Stimulated activated CD8-positive, alpha-beta memory T cell treated with anti-CD3 and anti-CD28 coated beads, Interleukin-15, amount 100 ng/mL, for 1 hour (primary cell): ENCODE measurements at regions not wholly inside any gene's neighbourhood (a gene's known extent, or its start where the extent isn't known, plus 50 kb on each side); places are given as distances from the start of the nearest gene placed in this dataset.

Source experiments
- DNase-seq: peaks from one replicate; pipeline ENCODE4 v3.0.0-alpha.2; 2020; ENCODE audit warnings: low read depth

DNA sequence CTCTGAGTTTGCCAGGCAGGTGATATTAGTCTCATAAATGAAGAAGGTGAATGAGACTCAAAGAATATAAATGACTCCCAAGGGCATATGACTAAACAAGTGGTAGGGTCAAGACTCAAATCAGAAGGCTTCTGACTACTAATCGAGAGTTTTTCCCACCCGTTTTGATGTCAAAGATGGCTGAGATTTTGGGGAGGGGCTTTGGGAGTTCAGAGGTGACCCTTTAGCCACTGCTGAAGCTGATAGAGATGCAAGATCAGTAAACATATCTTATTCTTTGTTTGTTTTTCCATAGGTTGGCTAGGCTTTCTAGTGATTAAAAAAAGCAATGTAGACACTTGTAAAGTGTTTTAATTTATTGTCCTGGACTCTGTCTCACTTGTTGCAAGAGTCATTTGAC lies 239.6 kb upstream of the PLEKHG7 start:
- DNase-seq, result no peak

- no peak for DNase-seq
These were observed 240.3 kb upstream of the PLEKHG7 start for GRCh38 chr12:92462527-92462926.

GRCh38 chr12:92462049-92462448 lies 240.7 kb upstream of the PLEKHG7 start:
- no peak for DNase-seq

DNA sequence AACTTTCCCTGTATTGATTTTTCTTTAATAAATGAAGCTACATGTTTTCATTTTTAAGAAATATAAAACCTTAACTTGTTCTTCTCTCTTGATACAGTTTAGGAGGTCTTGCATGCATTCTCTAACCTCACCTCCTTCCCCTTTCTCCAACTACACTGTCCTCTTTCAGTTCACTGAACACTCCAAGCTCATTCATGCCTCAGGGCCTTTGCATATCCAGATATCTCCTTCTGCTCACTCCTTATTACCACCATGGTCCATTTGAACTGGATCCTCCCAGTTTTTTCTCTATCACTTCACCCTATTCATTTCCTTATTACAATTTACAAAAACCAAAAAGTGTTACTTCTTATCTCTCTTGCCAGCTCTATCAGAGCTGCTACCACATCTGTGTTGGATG lies 242.9 kb upstream of the PLEKHG7 start:
- DNase-seq, result no peak

DNA sequence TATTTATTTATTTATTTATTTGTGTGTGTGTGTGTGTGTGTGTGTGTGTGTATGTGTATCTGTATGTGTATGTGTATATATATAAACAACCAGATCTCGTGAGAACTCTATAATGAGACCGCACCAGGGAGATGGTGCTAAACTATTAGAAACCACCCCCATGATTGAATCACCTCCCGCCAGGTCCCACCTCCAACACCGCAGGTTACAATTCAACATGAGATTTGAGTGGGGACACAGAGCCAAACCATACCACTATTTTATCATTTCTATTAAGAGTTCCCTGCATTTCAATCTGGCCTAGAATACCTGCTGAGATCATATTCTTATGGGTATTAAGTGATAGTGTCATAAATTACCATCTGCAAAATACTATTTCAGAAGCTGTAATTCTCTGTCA lies 243.8 kb upstream of the PLEKHG7 start:
- DNase-seq, result no peak

DNA sequence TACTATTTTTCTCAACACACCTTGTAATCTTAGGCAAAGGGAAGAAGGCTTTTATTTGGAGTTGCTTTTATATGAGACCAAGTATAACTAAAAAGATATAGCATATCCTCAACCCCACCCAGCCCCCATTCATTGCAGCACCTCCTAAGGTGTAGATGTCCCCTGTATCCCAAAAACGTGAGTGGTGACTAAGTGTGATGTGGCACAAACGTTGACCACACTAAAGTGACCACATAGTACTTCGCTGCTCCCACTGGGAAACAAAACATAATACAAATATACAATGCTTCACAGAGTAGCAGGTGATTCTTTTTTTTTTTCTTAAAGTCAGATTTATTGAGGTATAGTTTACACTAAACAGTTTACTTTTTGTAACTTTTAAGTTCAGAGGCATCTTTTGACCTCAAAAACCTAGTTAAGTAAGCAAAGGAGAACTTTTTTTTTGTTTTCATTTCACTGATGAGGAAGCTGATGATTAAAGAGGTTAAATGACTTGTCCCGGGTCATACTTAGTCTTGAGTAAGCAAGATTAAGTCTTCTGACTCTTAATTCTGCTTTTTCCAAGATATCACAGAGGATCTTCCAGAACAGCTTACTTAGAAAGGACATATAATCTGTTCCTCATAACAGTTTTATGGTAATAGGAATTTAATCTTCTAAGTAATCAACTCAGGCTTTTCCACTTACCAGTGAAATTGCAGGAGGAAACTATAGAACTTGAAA lies 245.2 kb upstream of the PLEKHG7 start:
- no peak for DNase-seq

DNA sequence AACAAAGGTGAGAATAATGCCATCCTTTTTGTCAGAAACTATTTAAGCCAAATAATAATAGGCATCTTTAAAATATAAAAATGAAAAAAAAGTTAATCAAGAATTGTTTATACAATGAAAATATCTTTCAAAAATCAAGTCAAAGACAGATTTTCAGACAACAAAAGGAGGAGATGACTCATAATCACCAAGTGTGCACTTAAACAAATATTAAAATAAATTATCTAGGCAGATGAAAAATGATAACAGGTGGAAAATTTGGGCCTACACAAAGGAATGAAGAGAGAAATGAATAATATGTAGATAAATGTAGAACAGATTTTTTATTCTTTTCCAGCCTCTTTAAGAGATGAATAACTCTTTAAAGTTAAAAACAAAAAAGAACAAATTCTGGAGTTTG lies 250.0 kb upstream of the PLEKHG7 start:
- no peak for DNase-seq

DNA sequence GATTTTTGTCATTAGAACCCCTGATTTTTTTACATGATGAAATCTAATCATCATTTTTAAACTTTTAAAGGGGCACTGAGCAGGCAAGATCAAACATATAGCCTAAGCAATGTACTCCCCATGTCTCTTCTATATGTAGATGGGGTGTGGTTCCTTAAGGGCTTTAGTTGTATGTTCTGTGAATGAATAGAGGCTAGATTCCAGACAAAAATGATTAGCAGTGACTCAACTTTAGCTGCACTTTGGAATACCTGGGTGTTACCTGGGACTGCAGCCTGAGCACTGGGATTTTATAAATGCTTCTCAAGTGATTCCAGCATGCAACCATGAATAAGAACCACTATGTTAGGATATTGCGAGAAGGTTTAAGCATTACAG lies 256.7 kb upstream of the PLEKHG7 start:
- no peak for DNase-seq

DNA sequence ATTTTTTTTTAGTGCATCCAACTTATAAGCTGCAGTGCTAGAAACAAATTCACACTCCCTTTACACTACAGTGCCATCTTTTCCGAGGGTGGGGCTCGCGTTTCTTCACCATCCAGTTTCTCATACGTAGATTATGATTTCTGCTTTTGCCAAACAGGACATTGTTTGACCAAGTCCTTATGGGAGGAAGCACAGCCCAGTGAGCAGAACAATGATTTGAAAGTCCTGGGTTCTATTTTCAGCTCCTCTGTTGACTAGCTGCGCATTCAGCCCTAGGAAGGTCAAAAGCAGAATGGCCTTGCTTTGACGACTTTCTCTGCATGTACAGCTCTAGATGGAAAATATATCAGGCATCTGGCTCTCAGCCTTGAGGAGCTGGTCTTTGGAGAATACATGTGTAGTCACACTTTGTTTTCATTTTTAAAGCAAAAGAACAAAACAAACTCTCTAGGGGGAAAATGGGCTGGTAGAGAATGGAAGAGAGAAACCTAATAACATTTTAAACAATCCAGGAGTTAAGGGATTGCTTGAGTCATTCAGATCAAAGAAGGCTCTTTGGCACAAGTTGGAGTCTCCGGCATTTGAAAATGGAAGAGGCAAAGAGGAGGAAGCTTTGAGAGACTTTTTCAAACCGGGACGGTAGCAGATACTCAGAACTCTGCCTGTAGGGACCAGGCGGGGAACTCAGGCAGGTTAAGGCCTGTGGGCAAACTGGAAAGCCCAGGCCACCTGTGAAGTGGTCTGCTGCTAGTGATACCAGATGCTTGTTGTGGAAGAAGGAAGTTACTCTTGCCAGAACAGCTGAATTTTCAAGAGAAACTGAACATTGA lies 257.3 kb upstream of the PLEKHG7 start:
- no peak for DNase-seq

DNA sequence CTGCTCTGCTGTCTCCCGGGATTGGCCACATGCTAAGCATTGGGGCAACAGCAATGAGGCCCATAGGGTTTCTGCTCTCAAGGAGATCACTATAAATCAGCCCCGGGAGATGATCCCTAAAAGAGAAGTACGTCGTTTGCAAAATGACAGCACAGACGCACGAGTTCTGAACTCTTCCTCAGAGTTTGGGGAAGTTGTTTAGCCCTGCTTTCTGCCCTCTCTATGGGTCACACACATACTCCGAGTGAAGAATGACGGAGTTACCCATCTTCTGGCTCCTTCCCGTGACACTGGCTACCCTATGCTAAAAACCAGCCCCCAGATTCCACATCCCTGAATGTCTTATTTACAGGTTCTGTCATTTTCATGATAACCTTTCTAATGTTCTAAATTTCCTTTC lies 258.0 kb upstream of the PLEKHG7 start:
- DNase-seq, result no peak

- DNase-seq, result no peak
These were observed 260.0 kb upstream of the PLEKHG7 start for GRCh38 chr12:92442782-92443181.

- no peak for DNase-seq
These were observed 262.7 kb upstream of the PLEKHG7 start for GRCh38 chr12:92440072-92440471.

DNA sequence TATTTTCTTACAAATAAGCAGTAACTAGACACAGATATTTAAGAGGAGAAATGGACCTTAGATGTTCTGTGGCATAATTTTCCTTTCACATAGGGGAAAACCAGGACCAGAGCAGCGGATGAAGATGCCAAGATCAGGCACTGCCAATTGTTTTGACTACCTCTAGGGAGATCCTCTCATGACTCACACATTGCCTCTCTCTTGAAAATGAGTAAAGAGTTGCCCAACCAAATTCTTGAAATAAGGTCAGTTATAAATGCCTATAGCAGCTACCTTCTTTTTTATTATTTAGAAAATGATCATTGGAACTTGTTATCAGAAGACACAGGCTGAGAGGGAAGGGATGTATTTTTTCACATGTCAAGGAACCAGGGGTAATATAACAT lies 263.4 kb upstream of the PLEKHG7 start:
- DNase-seq, result no peak

DNA sequence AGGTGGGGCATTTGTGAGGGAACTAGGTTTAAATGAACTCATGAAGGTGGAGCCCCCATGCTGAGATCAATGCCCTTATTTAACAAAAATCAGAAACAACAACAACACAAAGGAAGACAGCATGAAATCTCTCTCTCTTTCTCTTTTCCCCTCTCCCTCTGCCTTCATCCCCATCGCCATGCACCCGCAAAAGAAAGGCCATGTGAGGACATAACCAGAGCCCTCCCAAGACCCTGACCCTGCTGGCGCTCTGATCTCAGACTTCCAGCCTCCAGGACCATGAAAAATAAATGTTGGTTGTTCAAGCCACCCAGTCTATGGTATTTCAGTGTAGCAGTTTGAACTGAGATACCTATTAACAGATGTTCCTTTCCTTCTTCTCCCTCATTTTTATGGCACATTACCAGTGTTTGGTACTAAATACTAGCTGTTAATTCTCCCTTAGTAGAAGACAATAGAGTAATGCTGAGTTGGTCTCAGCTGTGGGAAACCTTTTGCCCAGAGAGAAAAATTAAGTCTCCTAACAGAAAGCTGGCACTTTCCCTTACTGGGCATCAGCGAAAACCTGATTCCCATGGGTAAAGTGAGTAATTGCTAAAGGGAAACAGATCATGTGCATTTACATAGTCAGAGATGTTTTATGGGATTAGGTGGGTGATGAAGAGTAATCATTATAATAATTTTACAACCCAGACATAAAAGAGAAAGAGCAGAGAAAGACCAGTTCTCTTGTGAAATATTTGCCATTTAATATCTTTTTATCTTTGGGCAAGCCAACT lies 264.0 kb upstream of the PLEKHG7 start:
- DNase-seq, result no peak

DNA sequence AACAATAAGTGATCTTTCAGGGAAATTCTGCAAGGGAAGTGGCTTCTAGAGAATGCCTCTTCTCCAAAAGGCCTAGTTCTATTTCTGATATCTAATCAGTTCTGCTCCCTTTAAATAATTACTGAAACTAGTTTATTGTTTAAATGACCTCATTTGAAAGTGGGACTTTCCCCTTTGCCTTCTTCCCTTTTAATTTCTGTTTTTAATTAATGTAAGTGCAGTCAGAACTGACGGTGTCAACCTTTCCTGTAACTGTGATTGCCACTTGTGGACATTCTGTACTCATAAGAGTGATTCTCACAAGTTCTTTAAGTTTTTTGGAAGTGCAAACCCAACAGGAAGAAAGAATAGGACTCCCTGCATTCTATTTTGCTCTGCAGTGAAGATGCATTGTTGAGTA lies 265.3 kb upstream of the PLEKHG7 start:
- no peak for DNase-seq

DNA sequence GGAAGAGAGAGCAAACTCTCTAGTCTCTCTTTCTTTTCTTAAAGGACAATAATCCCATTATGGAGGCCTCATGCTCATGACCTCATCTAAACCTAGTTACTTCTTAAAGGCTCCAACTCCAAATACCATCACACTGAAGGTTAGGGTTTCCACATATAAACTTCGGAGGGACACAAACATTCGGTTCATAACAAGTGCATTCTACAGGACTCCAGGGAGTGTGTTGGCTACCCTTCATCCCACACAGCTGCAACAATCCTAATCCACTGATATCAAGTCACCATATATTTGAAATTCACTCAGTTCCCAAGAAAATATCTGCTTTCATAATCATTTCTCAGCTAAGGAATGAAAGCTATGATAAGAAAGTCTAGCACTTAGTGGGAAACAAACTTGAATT lies 265.9 kb upstream of the PLEKHG7 start:
- DNase-seq, result no peak

GRCh38 chr12:92434607-92435025 lies 268.2 kb upstream of the PLEKHG7 start:
- DNase-seq, result no peak

- DNase-seq, result no peak
These were observed 269.9 kb upstream of the PLEKHG7 start for GRCh38 chr12:92432724-92433441.

DNA sequence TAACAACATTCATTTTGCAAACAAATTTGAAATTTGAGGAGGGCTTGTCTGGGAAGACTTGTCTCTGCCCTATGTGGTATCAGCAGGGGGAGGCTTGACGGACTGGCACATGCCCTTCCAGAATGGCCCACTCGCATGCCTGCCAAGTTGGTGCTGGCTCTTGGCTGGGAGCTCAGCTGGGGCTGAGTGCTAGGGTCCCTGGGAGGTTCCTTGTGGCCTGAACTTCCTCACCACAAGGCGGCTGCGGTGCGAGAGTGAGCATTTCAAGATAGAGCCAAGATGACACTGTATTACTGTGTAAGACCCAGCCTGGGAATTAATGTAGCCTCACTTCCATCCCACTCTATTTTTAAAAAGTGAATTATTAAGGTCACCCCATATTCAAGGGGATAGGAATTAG lies 271.6 kb upstream of the PLEKHG7 start:
- DNase-seq, result no peak

- no peak for DNase-seq
These were observed 276.5 kb upstream of the PLEKHG7 start for GRCh38 chr12:92426332-92426731.

DNA sequence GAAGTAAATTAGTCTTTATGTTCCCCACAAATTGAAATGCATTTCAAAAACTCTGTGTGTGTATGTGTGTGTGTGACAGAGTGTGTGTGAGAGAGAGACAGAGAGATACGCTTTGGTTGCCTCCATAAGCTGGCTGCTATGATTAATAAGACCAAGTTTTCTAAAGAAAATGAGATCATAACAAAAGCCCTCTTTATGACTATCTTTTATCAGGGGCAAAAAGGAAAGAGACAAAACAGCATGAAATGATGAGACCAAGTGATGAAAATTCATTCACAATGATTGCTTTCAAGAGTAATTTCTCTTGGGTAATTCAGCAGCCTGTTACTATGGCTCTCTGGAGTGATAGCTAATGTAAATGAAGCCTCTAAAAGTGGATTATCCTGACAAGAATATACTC lies 277.6 kb upstream of the PLEKHG7 start:
- no peak for DNase-seq

DNA sequence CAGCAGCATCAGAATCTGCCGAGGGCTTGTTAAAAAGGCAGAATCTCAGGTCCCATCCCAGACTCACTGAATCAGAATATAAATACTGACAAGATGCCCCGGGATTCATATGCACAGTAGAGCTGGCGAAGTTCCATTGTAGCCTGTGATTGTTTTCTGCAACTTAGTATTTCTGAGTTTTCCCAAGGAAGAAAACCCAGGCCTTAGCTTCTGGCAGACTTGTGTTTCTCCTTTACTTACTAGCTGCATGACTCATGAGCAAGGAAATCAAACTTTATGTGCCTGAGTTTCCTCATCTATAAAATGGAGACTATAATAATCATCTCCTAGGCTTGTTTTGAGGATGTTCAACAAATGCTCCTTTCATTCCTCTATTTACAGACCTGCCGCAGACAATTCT lies 278.5 kb upstream of the PLEKHG7 start:
- no peak for DNase-seq
